Stomach (tissue), 4 donors: ENCODE measurements at regions not wholly inside any gene's neighbourhood (a gene's known extent, or its start where the extent isn't known, plus 50 kb on each side); places are given as distances from the start of the nearest gene placed in this dataset.

Source experiments
- CTCF ChIP-seq, 7 experiments: fragments of 450-650 bp in 4 of 7; fragments of 200-600 bp in 3 of 7; sonication (generic) in 3 of 7; IDR thresholded peaks; one replicate each; pipeline ENCODE4 v1.5.1; 2016 to 2019; ENCODE audit warnings: antibody characterized with exemption in 7 of 7, control low read depth in 2 of 7, mild to moderate bottlenecking in 1 of 7
- POLR2A ChIP-seq, 4 donors: fragments of 450-650 bp; IDR thresholded peaks; one replicate each; pipeline ENCODE4 v1.6.1; 2016; ENCODE audit warnings: antibody characterized with exemption in 4 of 4, control low read depth in 2 of 4, mild to moderate bottlenecking in 1 of 4, moderate library complexity in 1 of 4

GRCh38 chr3:105254154-105254553 is 112.6 kb upstream of the ALCAM start:
- TF ChIP-seq CTCF (IDR thresholded peaks at IDR 0.05) = no peak
- TF ChIP-seq POLR2A (IDR thresholded peaks at IDR 0.05) = no peak
